Activated naive CD4-positive, alpha-beta T cell treated with anti-CD3 and anti-CD28 coated beads, Interleukin-2, amount 50 U/mL, for 72 hours (primary cell): ENCODE measurements at regions not wholly inside any gene's neighbourhood (a gene's known extent, or its start where the extent isn't known, plus 50 kb on each side); places are given as distances from the start of the nearest gene placed in this dataset.

Source experiments
- ATAC-seq, 2 donors: fragments of 150-1000 bp; cut with Tn5 transposase; 2 replicates each; pipeline ENCODE4 v1.10.0; 2021; ENCODE audit warnings: mild to moderate bottlenecking in 2 of 2, moderate library complexity in 2 of 2
- DNase-seq, 2 donors: peaks; one replicate each; pipeline ENCODE4 v3.0.0; 2021 to 2022; ENCODE audit warnings: low spot score in 2 of 2
- H3K27ac Mint-ChIP-seq, 2 donors: one replicate each; pipeline ENCODE4 v1.8.0; 2022; ENCODE audit warnings: mild to moderate bottlenecking in 2 of 2, mixed read lengths in 2 of 2
- H3K36me3 Mint-ChIP-seq, 2 donors: one replicate each; pipeline ENCODE4 v1.8.0; 2022; ENCODE audit warnings: mixed read lengths in 2 of 2
- H3K9me3 Mint-ChIP-seq, 2 donors: one replicate each; pipeline ENCODE4 v1.8.0; 2022; ENCODE audit warnings: mixed read lengths in 2 of 2

DNA sequence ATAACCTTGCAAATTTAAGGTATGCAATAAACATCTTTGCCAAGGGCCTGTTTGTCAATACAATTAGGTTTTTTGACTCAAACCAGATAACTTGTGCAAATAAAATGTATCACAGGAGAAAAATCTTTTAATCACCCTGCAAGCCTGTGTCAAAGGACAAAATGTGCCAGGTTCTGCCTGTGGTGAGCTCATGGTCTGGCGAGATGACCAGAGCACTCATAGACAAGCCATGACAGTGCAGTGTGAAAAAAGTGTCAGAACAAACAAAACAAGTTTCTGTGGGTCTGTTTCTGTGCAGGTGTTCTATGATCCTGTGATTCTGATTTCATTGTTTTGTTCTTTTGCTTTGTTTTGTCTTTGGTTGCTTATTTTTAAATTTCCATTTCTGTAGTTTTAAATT is 847.2 kb downstream of the VRK1 start:
- H3K36me3 Mint-ChIP-seq, result peaks cover 0 to 5% of the 10 kb centered on the region in 2 donors
- DNase-seq (no peak), ATAC-seq (no peak)
- no peak overlapping the region for H3K27ac Mint-ChIP-seq
- peaks cover 0 to 4% of the 10 kb centered on the region in 2 donors for H3K9me3 Mint-ChIP-seq

DNA sequence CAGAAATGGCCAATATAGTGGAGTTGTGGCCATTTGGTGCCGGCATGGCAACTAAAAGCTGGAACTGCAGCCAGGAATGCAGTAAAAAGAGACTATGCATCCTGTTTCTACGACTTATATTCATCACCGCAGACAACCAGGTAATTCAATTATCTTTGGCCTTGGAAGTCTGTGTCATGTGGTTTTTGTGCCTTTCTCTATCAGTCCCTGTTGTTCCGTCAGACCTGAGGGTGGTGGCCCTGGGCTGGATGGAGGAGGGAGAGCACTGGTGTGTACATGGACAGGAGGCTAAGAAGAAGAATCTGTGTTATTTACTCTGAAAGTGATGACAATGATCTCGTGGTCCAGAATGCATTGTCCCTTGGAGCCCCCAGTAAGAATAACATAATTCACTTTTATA is 852.6 kb downstream of the VRK1 start:
- Mint-ChIP-seq H3K27ac (no peak overlapping the region), H3K36me3 (no peaks in the 10 kb centered on the region), H3K9me3 (peaks cover 0 to 4% of the 10 kb centered on the region in 2 donors)
- no peak for ATAC-seq
- no peak for DNase-seq

DNA sequence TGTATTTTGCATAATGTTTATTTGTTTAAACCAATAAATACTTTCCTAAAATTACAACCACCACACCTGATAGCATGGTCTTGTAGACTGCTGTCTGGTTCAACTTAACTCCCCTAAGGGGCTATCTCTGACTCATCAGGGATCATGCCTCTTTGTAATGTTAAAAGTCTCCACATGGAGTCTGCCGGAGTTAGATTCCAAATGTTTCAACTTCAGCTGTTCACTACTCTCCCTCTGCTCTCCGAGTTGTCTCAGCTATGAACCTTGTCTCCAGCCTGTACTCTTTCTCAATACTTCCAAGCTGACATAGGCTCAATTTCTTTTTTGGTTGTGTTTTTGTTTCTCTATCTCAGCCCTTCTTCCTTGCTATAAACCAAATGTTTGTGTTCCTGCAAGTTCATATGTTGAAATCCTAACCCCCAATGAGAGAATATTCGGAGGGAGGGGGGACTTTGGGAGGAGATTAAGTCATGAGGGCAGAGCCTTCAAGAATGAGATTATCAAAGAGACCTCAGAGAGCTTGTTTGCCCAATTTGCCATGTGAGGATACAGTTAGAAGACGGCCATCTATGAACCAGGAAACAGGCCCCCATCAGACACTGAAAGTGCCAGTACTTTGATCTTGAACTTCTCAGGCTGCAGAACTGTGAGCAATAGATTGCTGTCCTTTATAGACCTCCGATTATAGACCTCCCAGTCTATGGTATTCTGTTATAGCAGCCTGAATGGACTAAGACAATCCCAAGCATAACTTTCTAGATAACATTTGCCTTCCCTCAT is 858.2 kb downstream of the VRK1 start:
- no peaks in the 10 kb centered on the region for H3K9me3 Mint-ChIP-seq
- H3K36me3 Mint-ChIP-seq, result no peaks in the 10 kb centered on the region
- ATAC-seq, result no peak
- DNase-seq, result no peak
- no peak overlapping the region for H3K27ac Mint-ChIP-seq

DNA sequence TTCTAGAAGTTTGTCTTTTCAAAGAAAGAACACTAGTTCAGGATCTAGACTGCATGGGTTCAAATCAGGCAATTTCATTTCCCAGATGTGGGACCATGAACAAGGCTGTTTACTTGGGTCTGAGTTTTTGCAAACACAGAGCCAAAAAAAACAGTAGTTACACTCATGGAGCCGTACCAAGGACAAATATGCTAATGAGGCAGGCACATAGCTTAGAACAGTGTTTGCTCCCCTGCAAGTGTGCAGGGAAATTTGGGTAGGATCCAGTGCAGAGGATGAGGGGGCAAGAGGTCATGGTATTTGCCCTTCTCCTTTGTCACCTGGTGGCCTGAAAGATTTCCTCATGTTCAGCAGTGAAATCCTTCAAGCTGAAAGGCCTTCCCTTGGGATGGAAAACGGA is 860.4 kb downstream of the VRK1 start:
- Mint-ChIP-seq H3K27ac (no peak overlapping the region), H3K36me3 (no peaks in the 10 kb centered on the region), H3K9me3 (no peaks in the 10 kb centered on the region)
- no peak for DNase-seq
- no peak for ATAC-seq

DNA sequence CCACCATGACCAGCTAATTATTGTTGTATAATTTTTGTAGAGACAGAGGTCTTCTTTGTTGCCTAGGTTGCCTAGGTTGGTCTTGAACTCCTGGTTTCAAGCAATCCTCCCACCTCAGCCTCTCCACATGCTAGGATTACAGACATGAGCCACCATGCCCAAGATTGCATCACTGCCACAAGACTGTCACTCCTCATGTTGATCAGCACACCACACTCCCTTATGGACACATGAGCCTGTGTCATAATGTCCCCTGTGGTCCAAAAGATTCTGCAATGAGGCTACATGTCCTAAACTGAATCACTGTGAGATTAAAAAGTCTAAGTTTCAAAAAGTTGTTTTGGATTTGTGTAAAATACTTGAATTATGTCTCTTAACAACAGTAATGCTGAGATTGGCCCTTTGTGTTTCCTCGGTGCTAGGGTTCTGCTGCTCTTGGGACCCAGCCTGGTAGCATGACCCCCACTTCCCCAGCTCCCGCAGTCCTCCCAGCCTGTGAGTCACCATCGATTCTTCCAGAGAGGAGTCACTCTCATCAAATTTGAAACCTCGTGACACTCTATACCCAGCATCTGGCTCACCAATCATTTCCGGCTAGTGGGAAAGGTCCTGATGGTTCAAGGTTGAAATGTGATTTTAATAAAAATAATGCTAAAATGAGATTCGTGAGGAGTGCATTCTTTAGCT is 890.9 kb downstream of the VRK1 start:
- no peak for ATAC-seq

DNA sequence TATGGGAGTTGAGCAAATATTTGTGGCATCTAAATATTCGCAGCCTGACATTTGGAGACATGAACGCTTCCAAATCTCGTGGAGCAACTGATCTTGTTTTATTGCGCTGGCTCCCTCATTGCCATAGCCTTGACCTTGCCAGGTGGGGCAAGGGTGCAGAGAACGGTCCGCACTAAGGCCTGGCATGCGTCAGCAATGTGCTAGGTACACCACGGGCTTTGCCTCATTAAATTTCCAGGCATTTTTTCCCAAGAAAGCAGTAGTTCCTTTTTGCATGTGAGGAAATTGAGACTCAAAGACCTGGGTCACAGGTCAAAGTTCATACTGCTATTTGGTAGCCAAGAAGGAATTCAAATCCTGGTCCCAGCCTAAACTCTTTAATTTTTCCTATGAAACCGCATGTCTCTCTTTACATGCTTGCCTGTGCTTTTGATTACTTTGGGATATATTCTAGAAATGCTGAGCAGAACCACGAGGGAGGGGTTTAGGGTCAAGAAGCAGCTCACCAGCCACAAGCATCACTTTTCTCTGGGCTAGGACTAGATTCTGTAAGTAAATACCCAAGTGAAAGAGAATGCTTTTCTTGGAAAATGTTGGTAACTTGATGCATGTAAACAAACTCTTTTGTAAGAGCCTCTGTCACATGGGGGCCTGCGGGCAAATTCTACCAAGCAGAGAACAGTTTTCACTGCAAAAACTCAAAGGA is 891.6 kb downstream of the VRK1 start:
- DNase-seq (no peak), ATAC-seq (no peak)
- no peak overlapping the region for H3K27ac Mint-ChIP-seq
- peaks cover 7 to 9% of the 10 kb centered on the region in 2 donors for H3K9me3 Mint-ChIP-seq
- no peaks in the 10 kb centered on the region for H3K36me3 Mint-ChIP-seq

More for the DNA sequence above, 890.9 kb downstream of the VRK1 start:
- DNase-seq, result no peak
- H3K27ac Mint-ChIP-seq, result no peak overlapping the region
- H3K9me3 Mint-ChIP-seq, result peaks cover 7 to 9% of the 10 kb centered on the region in 2 donors
- H3K36me3 Mint-ChIP-seq, result no peaks in the 10 kb centered on the region

DNA sequence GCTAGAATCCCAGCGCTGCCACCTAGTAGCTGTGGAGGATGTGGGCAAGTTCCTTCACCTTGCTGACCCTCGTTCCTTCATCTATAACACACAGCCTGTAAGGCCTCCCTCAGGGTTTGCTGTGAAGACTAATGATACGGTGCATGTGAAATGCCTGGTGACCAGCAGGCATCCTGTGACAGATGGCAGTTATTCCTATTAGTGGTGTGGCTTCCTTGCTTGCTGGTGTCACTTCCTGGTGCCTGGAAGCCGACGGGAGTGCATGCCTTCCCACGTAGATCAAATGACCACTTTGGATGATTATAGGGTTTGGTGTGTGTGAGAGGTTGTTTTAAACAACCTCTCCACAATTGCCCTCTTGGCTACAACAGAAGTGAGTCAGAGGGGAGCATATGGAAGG is 894.9 kb downstream of the VRK1 start:
- DNase-seq (no peak), ATAC-seq (no peak)
- Mint-ChIP-seq H3K9me3 (peaks cover 0 to 10% of the 10 kb centered on the region in 2 donors), H3K36me3 (no peaks in the 10 kb centered on the region), H3K27ac (no peak overlapping the region)

DNA sequence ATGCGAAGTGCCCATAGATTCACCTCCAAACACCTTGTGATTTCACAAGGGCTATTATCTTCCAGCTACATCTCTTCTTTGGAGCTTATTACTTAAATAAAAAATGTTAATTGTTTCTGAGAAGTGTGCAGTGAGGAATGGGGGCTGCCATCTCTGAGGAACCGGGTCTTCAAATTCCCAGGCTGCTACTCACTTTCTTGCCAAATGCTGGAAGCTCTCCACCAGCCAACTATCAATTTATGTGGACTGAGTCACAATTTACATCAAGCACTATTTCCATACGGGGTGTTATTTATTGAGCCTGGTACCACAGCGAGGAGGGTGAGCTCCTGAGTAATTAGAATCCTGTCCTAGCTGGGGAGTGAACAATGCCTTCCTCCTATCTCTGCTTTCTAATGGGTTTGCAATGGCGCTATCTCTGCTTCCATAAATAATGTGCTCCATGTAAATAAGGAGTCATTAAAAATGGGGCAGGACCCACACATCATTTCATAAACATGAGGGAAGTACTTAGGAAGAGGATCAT is 898.3 kb downstream of the VRK1 start:
- H3K9me3 Mint-ChIP-seq, result peaks cover 0 to 21% of the 10 kb centered on the region in 2 donors
- H3K27ac Mint-ChIP-seq, result no peak overlapping the region

DNA sequence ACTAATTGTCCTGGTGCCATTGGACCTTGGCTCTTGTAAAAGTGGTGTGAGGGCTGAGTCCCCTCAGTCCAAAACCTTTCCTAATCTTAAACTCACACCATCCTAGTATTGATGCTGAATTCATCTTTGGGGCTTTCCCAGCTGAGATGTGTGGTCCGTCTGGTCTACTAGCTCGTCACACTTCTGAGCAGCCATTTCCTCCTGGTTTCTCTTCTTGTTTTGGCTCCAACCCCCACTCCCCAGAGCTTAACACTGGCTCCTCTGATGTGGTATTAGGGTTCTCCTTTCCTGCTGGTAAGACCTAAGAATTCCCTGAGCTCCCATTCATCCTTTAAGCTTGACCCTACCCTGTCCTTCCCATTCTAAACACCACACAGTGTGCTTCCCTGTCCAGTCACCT is 900.6 kb downstream of the VRK1 start:
- H3K9me3 Mint-ChIP-seq, result peaks cover 0 to 24% of the 10 kb centered on the region in 2 donors
- peak overlapping the region; percentile 16 to 67 for H3K27ac Mint-ChIP-seq
- DNase-seq (no peak), ATAC-seq (peak; percentile 86 to 95)
- peaks cover 0 to 26% of the 10 kb centered on the region in 2 donors for H3K36me3 Mint-ChIP-seq

More for the DNA sequence above, 898.3 kb downstream of the VRK1 start:
- no peak for DNase-seq
- H3K36me3 Mint-ChIP-seq, result peaks cover 0 to 24% of the 10 kb centered on the region in 2 donors
- no peak for ATAC-seq

DNA sequence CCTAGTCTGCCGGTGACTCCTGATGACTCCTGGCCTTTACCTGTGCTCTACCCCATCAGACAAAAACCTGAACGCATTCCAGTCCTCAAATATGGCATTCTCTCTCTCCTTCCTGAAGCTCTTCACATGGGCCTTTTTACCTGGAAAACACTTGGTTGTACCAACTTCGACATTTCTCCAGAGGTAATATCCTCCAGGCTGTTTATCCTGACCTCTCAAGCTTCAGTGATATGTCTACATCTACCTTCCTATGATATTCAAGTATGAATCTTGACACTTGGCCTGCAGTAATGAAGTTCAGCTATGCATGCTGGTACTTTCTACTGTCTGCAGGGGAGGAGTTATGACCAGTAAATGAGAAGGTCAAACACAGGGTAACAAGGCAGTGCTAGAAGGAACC is 901.8 kb downstream of the VRK1 start:
- Mint-ChIP-seq H3K36me3 (peaks cover 5 to 35% of the 10 kb centered on the region in 2 donors), H3K27ac (peak overlapping the region; percentile 7 to 10)

DNA sequence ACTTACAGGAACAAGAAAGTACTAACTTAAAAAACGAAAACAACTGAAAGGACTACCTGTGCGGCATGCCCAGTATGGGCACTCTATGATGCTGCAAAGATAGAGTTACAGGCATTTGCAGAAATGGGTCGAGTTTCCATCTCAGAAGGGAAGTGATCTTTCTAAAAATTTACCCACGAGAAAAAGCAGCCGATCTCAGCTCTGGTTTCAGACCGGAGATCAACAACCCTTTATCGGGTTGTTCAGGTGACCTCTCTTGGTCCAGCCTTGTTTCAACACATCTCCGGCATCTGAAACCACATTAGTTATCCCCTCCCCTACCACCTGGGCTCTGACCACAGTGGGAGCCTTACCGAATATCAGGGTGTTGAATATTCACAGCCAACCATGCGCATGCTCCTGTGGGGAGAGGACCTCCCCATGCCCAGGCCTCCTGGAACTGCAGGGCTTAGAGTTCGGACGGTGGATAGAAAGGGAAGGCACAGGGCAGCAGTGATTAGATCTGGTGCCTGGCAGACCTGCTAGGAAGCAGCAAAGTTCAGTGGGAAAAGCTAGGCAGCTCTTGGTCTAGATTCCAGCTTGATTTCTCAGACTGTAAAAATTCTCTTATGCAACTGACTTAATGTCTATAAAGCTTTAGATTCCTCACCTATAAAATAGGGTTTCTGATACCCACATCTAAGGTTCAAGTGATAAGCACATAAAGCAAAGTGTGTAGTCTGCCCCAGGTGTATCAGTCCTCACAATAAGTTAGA is 906.0 kb downstream of the VRK1 start:
- peak in 1 of 2 donors; percentile 19 for DNase-seq
- peak; percentile 55 to 82 for ATAC-seq
- Mint-ChIP-seq H3K9me3 (peaks cover 11 to 24% of the 10 kb centered on the region in 2 donors), H3K27ac (peak overlapping the region; percentile 76 to 92), H3K36me3 (peaks cover 7 to 48% of the 10 kb centered on the region in 2 donors)

More for the DNA sequence above, 901.8 kb downstream of the VRK1 start:
- peaks cover 4 to 24% of the 10 kb centered on the region in 2 donors for H3K9me3 Mint-ChIP-seq
- DNase-seq (no peak), ATAC-seq (no peak)

DNA sequence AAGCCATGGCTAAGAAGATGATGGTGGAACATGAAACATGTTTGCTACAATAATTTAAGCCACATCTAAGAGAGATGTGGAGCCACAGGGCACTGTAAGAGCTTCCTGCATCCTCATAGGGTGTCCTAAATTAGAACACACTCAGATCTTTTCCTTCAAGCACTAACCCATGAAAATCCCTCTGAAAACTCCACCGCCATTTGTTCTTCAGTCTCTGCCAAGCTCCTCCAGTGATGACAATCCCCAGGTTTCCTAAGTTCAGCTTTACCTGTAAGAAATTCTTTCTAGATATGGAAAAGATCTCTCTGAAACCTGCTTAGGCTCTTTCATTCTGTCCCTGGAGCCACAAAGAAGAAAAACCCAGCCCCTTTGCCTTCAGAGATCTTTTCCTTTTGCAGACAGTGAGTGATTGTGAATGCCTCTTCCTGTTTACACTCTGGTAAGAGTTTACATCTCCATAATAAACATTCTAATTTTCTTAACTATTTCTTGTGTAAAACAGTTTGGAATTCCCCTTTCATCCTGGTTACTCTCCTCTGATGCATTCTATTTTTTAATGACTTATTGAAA is 907.2 kb downstream of the VRK1 start:
- DNase-seq (no peak), ATAC-seq (no peak)
- H3K27ac Mint-ChIP-seq, result peak overlapping the region in 1 of 2 donors; percentile 76
- peaks cover 11 to 26% of the 10 kb centered on the region in 2 donors for H3K9me3 Mint-ChIP-seq
- peaks cover 7 to 36% of the 10 kb centered on the region in 2 donors for H3K36me3 Mint-ChIP-seq

DNA sequence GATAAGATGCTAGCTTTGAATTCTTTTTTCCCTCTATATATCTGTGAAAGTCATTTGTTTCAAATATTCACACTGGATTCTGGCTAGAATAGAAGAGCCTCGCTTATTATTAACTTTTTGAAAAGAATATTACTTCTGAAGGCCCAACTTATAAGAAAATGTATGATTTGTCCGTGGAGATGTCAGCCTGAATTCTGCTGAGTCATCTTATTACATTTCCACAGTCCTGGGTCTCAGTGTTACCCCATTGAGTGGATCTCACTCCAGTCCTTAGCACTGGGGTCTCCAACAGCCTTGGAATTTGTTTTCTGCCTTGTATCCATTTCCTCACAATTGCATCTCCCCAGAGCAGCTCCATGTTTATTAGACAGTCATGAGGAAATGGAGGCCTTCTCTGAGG is 907.9 kb downstream of the VRK1 start:
- H3K9me3 Mint-ChIP-seq, result peaks cover 11 to 23% of the 10 kb centered on the region in 2 donors

DNA sequence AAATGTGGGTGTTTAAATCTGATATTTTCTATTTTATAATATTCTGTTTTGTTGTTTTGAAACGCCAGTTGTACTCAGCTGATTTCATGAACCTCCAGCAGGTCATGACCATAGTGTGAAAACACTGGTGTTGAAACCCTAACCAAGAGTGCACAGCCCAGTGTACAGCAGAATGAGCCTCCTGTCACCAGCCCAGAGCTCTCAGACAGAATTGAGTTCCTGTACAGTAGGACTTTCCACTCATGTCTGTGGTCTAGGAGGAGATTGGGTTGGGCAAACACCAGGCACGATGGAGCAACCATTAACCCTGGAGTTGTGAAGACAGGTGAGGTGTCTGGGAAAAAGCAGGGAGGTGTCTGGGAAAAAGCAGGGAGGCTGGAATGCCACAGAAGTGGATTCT is 908.8 kb downstream of the VRK1 start:
- Mint-ChIP-seq H3K9me3 (peaks cover 11 to 18% of the 10 kb centered on the region in 2 donors), H3K36me3 (peaks cover 7 to 29% of the 10 kb centered on the region in 2 donors), H3K27ac (peak overlapping the region in 1 of 2 donors; percentile 50)
- peak in 1 of 2 donors; percentile 61 for ATAC-seq
- DNase-seq, result no peak

More for the DNA sequence above, 907.9 kb downstream of the VRK1 start:
- no peak for DNase-seq
- ATAC-seq, result no peak
- Mint-ChIP-seq H3K36me3 (peaks cover 7 to 35% of the 10 kb centered on the region in 2 donors), H3K27ac (peak overlapping the region in 1 of 2 donors; percentile 76)

DNA sequence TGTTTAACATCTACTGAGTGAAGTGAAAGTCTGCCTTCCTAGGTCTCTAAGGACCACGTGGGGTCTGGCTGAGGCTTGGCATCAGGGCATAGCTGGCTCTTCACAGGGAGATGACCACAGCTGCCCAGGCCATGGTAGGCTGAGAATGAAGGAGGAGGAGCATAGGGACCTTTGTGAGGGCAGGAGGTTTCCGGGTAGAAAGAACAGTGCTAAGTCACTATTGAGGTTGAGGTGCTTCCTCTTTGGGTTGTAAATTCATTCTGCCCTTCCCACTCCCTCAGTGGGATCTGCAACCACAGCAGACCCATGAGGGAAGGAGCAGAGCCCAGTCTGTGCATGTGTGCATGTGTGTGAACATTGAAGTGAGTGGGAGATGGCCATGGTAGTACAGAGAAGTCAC is 909.6 kb downstream of the VRK1 start:
- H3K9me3 Mint-ChIP-seq, result peaks cover 11 to 18% of the 10 kb centered on the region in 2 donors
- DNase-seq, result no peak
- peak in 1 of 2 donors; percentile 56 for ATAC-seq
- H3K27ac Mint-ChIP-seq, result peak overlapping the region; percentile 50 to 79
- H3K36me3 Mint-ChIP-seq, result peaks cover 7 to 29% of the 10 kb centered on the region in 2 donors

DNA sequence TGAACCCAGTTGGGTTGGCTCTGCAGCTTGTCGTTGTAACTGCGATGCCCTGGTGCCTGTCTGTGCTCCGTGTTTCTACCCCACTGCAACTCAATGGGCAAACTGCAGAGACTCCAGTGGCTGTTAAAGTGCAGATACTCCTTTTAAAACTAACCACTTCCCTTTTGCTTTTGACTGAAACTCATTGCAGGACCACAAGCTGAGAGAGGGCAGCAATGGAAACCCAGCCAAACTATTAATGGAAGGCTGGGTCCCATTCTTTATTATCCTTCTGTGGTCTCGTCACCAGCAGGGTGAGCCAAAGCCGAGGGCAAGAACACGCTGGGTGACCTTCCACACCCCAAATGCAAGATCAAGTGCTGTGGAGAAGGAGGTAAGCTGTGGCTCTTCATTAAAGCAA is 910.4 kb downstream of the VRK1 start:
- peaks cover 11 to 18% of the 10 kb centered on the region in 2 donors for H3K9me3 Mint-ChIP-seq
- DNase-seq, result no peak
- peaks cover 7 to 29% of the 10 kb centered on the region in 2 donors for H3K36me3 Mint-ChIP-seq
- ATAC-seq, result peak; percentile 17 to 37
- H3K27ac Mint-ChIP-seq, result peak overlapping the region in 1 of 2 donors; percentile 50
